PC-9 (cell line): ENCODE measurements at regions not wholly inside any gene's neighbourhood (a gene's known extent, or its start where the extent isn't known, plus 50 kb on each side); places are given as distances from the start of the nearest gene placed in this dataset.

Source experiments
- EZH2 ChIP-seq: fragments of 200-600 bp; sonication (generic); IDR thresholded peaks from 2 replicates; pipeline ENCODE4 v1.8.0; 2017; ENCODE audit warnings: antibody characterized with exemption, low read depth
- TF ChIP-seq, protein P1 (sequence below): fragments of 200-600 bp; sonication (generic); conservative IDR thresholded peaks from 2 replicates; pipeline ENCODE4 v1.6.1; 2017; ENCODE audit warnings: mixed run types, antibody characterized with exemption, mild to moderate bottlenecking, moderate library complexity

- TF ChIP-seq, protein P1, sequence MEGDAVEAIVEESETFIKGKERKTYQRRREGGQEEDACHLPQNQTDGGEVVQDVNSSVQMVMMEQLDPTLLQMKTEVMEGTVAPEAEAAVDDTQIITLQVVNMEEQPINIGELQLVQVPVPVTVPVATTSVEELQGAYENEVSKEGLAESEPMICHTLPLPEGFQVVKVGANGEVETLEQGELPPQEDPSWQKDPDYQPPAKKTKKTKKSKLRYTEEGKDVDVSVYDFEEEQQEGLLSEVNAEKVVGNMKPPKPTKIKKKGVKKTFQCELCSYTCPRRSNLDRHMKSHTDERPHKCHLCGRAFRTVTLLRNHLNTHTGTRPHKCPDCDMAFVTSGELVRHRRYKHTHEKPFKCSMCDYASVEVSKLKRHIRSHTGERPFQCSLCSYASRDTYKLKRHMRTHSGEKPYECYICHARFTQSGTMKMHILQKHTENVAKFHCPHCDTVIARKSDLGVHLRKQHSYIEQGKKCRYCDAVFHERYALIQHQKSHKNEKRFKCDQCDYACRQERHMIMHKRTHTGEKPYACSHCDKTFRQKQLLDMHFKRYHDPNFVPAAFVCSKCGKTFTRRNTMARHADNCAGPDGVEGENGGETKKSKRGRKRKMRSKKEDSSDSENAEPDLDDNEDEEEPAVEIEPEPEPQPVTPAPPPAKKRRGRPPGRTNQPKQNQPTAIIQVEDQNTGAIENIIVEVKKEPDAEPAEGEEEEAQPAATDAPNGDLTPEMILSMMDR = no peak
- no peak for TF ChIP-seq EZH2
Observed at GRCh38 chr13:44174769-44175425, 198.7 kb upstream of the SERP2 start.
